K562 (cell line): ENCODE measurements at regions not wholly inside any gene's neighbourhood (a gene's known extent, or its start where the extent isn't known, plus 50 kb on each side); places are given as distances from the start of the nearest gene placed in this dataset.

Source experiments
- ATAC-seq: fragments of 200-7000 bp; cut with Tn5 transposase; 3 replicates; pipeline ENCODE4 v1.9.1; 2020; ENCODE audit warnings: moderate library complexity
- BruUV-seq: library from RNA; stranded (reverse); fragments of 400-500 nt; replicated peaks from 2 replicates; lab custom pipeline; 2021; lab: Mats Ljungman, UMichigan
- CTCF ChIA-PET: fragments of 300-600 bp; formaldehyde crosslinking; extraction: SDS; loops from one replicate; lab custom pipeline; 2021; ENCODE audit warnings: low intra/inter-chr PET ratio; lab: Yijun Ruan, JAX
- POLR2A ChIA-PET: fragments of 300-600, 350-650 bp; sonication (Branson Sonifier 250); formaldehyde crosslinking; extraction: SDS; loops from one replicate; lab custom pipeline; 2021; ENCODE audit warnings: antibody characterized with exemption, inconsistent platforms; lab: Yijun Ruan, JAX
- DNase-seq, 4 experiments: peaks; one replicate each; pipeline versions ENCODE4 v3.0.0 to v3.0.0-alpha.2; 2011 to 2018; ENCODE audit warnings: low spot score in 3 of 4, mixed read lengths in 3 of 4; ENCODE audit errors: extremely low read depth in 1 of 4
- FAIRE-seq: peaks from 2 replicates; lab custom pipeline; 2011; peaks lifted over from hg19 to GRCh38; lab: Jason Lieb, UNC
- H2AFZ ChIP-seq: 2 replicates; pipeline ENCODE4 v1.6.0; 2011; ENCODE audit warnings: low read depth, low read length, control low read depth, inconsistent platforms
- H3K27ac ChIP-seq: fragments of 200-600 bp; 3 replicates; pipeline ENCODE4 v1.8.0; 2011; ENCODE audit warnings: low read depth, mild to moderate bottlenecking, control low read depth, inconsistent platforms, low read length, moderate library complexity, mixed read lengths; ENCODE audit errors: extremely low read depth
- H3K27me3 ChIP-seq, 2 experiments: fragments of 300-600 bp in 1 of 2; 2 replicates in 1 of 2; 3 replicates in 1 of 2; pipeline versions ENCODE4 v1.6.0 to v1.8.0; 2011; ENCODE audit warnings: inconsistent platforms in 2 of 2, low read length in 2 of 2, mild to moderate bottlenecking in 1 of 2, mixed read lengths in 1 of 2, moderate library complexity in 1 of 2; ENCODE audit not compliant: control insufficient read depth in 2 of 2, insufficient read depth in 2 of 2
- H3K36me3 ChIP-seq: fragments of 300-600 bp; 3 replicates; pipeline ENCODE4 v1.8.0; 2011; ENCODE audit warnings: mild to moderate bottlenecking, low read length, inconsistent platforms; ENCODE audit not compliant: control insufficient read depth, insufficient read depth
- H3K4me1 ChIP-seq, 2 experiments: fragments of 200-600 bp in 1 of 2; replicated peaks in 1 of 2; 2 replicates in 1 of 2; 3 replicates in 1 of 2; pipeline versions ENCODE4 v1.5.1 to v1.8.0; 2011; ENCODE audit warnings: inconsistent platforms in 2 of 2, low read length in 2 of 2, mild to moderate bottlenecking in 1 of 2, mixed read lengths in 1 of 2, moderate library complexity in 1 of 2; ENCODE audit not compliant: control insufficient read depth in 2 of 2, insufficient read depth in 2 of 2
- H3K4me2 ChIP-seq: 2 replicates; pipeline ENCODE4 v1.6.1; 2011; ENCODE audit warnings: low read length, control low read depth, inconsistent platforms, mixed read lengths; ENCODE audit not compliant: insufficient read depth
- H3K4me3 ChIP-seq: fragments of 200-600 bp; sonication (generic), shearing (Covaris generic); 2 replicates; pipeline ENCODE4 v1.5.1; 2016; ENCODE audit warnings: control low read depth, inconsistent platforms
- H3K79me2 ChIP-seq: fragments of 200-600 bp; 3 replicates; pipeline ENCODE4 v1.8.0; 2011; ENCODE audit warnings: low read length, inconsistent platforms; ENCODE audit not compliant: control insufficient read depth, insufficient read depth
- H3K9ac ChIP-seq, 2 experiments: 2 replicates each; pipeline versions ENCODE4 v1.6.0 to v1.6.1; 2011; ENCODE audit warnings: low read depth in 2 of 2, low read length in 2 of 2, control low read depth in 1 of 2, inconsistent platforms in 1 of 2, mild to moderate bottlenecking in 1 of 2, mixed read lengths in 1 of 2; ENCODE audit not compliant: insufficient read depth in 1 of 2
- H3K9me1 ChIP-seq: one replicate; pipeline ENCODE4 v1.6.0; 2011; ENCODE audit warnings: inconsistent platforms, mild to moderate bottlenecking, low read length, moderate library complexity; ENCODE audit not compliant: control insufficient read depth, insufficient read depth
- H3K9me3 ChIP-seq: replicated peaks from 2 replicates; pipeline ENCODE4 v1.5.1; 2011; ENCODE audit warnings: low read depth, low read length, inconsistent platforms; ENCODE audit not compliant: control insufficient read depth, insufficient read depth
- H4K20me1 ChIP-seq: replicated peaks from 2 replicates; pipeline ENCODE4 v1.6.1; 2011; ENCODE audit warnings: low read length, inconsistent platforms, mixed read lengths; ENCODE audit not compliant: control insufficient read depth, insufficient read depth
- EHMT2 ChIP-seq: fragments of 450-650 bp; IDR thresholded peaks from 2 replicates; pipeline ENCODE4 v1.6.1; 2018; ENCODE audit warnings: antibody characterized with exemption
- KHSRP ChIP-seq: fragments of 450-650 bp; IDR thresholded peaks from 2 replicates; pipeline ENCODE4 v1.6.1; 2017
- SOX6 ChIP-seq: fragments of 450-650 bp; IDR thresholded peaks from 2 replicates; pipeline ENCODE4 v1.6.1; 2014; ENCODE audit warnings: mild to moderate bottlenecking
- TGIF2 ChIP-seq: sonication (generic); formaldehyde crosslinking; IDR thresholded peaks from 2 replicates; pipeline ENCODE4 v1.8.1; 2022; ENCODE audit warnings: mild to moderate bottlenecking, missing genetic modification reagents, moderate library complexity
- WGBS: fragments of 100-300 bp; shearing (Covaris generic); methylation state at CpG from one replicate; pipeline ENCODE4 v1.1.6; 2016; ENCODE audit warnings: low coverage, mixed read lengths; ENCODE audit not compliant: insufficient coverage; ENCODE audit errors: missing lambda C conversion rate; 5-methylcytosine and 5-hydroxymethylcytosine counted together
- in situ Hi-C: fragments of 300-500 bp; cut with MboI; formaldehyde crosslinking; loops from 4 replicates; pipeline ENCODE4 v1.15.0; 2018; ENCODE audit warnings: inconsistent platforms, mixed read lengths
- intact Hi-C: fragments of 100-400 bp; cut with micrococcal nuclease; formaldehyde crosslinking; loops from 2 replicates; pipeline ENCODE4 v1.14.2; 2022
- TF ChIP-seq, protein P1 (sequence below): fragments of 150-350 bp; conservative IDR thresholded peaks from 2 replicates; pipeline ENCODE4 v1.6.1; 2014; ENCODE audit warnings: low read length
- TF ChIP-seq, protein P2 (sequence below): sonication (generic); formaldehyde crosslinking; IDR thresholded peaks from 2 replicates; pipeline ENCODE4 v1.8.1; 2023; ENCODE audit warnings: missing genetic modification reagents, mild to moderate bottlenecking, borderline replicate concordance

DNA sequence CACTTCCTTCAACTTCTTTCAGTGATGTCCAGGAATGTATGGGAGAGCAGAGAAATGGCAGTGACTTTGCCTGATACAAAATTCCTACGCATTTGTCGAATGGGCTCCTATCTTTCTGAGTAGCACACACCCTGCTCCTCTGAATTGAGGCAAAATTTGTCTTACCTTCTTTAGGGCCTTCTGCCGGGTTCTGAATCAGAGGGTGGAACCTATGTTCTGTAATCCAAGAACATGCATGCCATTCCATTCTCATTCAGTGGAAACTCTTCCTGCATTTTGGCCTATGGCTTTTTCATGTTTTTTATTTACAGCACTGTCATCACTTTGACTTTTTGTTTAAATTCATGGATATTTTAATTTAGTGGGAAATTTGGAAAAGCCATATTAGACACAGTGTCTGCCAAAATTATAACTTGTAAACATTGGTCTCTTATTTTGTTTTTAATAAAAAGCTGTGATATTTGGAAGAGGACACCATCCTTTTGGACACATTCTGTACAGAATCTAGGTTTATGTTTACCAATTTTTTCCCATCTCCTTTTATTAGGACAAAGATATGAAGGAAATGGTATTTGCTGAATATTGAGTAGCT is 402.2 kb upstream of the FAR2 start (continued):
- TF ChIP-seq, protein P1, sequence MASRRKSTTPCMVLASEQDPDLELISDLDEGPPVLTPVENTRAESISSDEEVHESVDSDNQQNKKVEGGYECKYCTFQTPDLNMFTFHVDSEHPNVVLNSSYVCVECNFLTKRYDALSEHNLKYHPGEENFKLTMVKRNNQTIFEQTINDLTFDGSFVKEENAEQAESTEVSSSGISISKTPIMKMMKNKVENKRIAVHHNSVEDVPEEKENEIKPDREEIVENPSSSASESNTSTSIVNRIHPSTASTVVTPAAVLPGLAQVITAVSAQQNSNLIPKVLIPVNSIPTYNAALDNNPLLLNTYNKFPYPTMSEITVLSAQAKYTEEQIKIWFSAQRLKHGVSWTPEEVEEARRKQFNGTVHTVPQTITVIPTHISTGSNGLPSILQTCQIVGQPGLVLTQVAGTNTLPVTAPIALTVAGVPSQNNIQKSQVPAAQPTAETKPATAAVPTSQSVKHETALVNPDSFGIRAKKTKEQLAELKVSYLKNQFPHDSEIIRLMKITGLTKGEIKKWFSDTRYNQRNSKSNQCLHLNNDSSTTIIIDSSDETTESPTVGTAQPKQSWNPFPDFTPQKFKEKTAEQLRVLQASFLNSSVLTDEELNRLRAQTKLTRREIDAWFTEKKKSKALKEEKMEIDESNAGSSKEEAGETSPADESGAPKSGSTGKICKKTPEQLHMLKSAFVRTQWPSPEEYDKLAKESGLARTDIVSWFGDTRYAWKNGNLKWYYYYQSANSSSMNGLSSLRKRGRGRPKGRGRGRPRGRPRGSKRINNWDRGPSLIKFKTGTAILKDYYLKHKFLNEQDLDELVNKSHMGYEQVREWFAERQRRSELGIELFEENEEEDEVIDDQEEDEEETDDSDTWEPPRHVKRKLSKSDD: no peak
- no peak for TF ChIP-seq KHSRP
- TF ChIP-seq SOX6: no peak

DNA sequence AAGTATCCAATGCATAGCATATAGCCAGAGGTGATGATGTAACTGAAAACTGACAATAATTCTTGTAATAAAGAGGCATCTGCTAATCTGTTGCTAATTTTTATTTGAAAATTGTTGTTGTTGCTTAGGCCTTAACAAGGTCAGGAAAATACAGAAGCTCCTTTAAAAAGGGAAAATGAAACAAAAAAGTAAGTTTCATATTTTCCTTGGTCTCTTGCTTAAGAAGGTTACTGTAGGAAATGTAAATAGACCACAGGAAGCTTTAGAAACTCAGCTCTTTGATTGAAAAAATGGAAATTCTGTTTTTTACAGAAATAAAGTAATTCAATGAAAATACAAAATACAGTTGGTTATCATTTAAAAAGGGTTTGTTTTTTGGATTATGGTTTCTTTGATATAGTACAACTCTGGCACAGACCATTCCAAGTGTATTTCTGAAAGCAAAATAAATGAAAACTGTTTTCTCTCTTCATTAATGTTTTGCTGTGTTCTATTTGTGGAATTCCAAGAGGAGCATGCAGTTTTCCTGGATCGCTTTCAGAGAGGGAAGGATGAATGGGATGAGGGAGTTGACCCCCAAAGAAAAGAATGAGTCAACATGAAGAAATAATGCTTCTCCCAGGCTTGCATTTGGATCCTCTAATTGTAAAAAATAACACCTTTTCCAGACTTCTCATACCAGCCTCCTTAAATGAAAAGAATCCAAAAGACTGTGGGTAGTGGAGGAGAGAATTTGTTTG is 398.0 kb upstream of the FAR2 start:
- CTCF ChIA-PET: no interaction called here
- POLR2A ChIA-PET: no interaction called here
- Histone ChIP-seq H3K4me1 (no peaks in the 10 kb centered on the region), H3K27me3 (no peaks in the 10 kb centered on the region), H3K27ac (no peak overlapping the region), H2AFZ (no peak overlapping the region), H3K36me3 (no peaks in the 10 kb centered on the region), H3K79me2 (no peaks in the 10 kb centered on the region), H3K4me3 (no peak overlapping the region), H3K4me2 (no peak overlapping the region), H3K9me1 (no peaks in the 10 kb centered on the region), H3K9me3 (no peaks in the 10 kb centered on the region), H3K9ac (no peak overlapping the region), H4K20me1 (no peaks in the 10 kb centered on the region)
- WGBS: 0% methylated on average over 1 of the region's 1 CpG
- DNase-seq (no peak), FAIRE-seq (no peak), ATAC-seq (no peak)
- BruUV-seq: no TSS peak
- intact Hi-C loops (no loop called here), in situ Hi-C loops (no loop called here)
- no peak for TF ChIP-seq EHMT2
- TF ChIP-seq, protein P2, sequence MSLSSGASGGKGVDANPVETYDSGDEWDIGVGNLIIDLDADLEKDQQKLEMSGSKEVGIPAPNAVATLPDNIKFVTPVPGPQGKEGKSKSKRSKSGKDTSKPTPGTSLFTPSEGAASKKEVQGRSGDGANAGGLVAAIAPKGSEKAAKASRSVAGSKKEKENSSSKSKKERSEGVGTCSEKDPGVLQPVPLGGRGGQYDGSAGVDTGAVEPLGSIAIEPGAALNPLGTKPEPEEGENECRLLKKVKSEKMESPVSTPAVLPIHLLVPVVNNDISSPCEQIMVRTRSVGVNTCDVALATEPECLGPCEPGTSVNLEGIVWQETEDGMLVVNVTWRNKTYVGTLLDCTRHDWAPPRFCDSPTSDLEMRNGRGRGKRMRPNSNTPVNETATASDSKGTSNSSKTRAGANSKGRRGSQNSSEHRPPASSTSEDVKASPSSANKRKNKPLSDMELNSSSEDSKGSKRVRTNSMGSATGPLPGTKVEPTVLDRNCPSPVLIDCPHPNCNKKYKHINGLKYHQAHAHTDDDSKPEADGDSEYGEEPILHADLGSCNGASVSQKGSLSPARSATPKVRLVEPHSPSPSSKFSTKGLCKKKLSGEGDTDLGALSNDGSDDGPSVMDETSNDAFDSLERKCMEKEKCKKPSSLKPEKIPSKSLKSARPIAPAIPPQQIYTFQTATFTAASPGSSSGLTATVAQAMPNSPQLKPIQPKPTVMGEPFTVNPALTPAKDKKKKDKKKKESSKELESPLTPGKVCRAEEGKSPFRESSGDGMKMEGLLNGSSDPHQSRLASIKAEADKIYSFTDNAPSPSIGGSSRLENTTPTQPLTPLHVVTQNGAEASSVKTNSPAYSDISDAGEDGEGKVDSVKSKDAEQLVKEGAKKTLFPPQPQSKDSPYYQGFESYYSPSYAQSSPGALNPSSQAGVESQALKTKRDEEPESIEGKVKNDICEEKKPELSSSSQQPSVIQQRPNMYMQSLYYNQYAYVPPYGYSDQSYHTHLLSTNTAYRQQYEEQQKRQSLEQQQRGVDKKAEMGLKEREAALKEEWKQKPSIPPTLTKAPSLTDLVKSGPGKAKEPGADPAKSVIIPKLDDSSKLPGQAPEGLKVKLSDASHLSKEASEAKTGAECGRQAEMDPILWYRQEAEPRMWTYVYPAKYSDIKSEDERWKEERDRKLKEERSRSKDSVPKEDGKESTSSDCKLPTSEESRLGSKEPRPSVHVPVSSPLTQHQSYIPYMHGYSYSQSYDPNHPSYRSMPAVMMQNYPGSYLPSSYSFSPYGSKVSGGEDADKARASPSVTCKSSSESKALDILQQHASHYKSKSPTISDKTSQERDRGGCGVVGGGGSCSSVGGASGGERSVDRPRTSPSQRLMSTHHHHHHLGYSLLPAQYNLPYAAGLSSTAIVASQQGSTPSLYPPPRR: no peak
- no peak for TF ChIP-seq TGIF2 (CRISPR knock-in tag)
